ENCODE measurements at regions not wholly inside any gene's neighbourhood (a gene's known extent, or its start where the extent isn't known, plus 50 kb on each side); places are given as distances from the start of the nearest gene placed in this dataset.

DNA sequence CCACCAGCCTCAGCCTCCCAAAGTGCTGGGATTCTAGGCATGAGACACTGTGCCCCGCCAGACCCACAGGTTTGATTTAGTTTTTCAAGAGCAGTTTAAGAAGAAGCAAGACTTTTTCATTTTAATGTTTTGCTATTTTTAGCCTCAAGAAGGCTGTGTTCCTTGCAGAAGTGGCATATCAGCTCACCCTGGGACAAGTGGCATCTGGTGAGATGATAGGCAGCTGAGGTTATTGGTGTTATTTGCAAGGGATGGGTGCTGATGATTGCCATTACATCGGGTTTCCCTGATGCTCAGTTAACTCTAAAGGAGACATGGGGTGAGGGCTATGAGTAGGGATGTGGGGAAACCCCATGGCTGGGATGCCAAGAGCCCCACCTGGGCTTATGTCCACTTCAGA, 120.4 kb downstream of the MXRA5 start:
- TF ChIP-seq TAF1 (IDR thresholded peaks at IDR 0.05; ENCODE audit: low read depth) (no peak), MAX (IDR thresholded peaks at IDR 0.05) (no peak), EP300 (IDR thresholded peaks at IDR 0.05; ENCODE audit: borderline replicate concordance) (no peak), EGR1 (IDR thresholded peaks at IDR 0.05) (no peak), YY1 (IDR thresholded peaks at IDR 0.05; ENCODE audit: low read depth) (no peak), REST (IDR thresholded peaks at IDR 0.05; ENCODE audit: low read depth) (no peak), CREB1 (IDR thresholded peaks at IDR 0.05; ENCODE audit: low read depth) (no peak), FOXM1 (IDR thresholded peaks at IDR 0.05; ENCODE audit: borderline replicate concordance, low read depth) (no peak), CEBPB (IDR thresholded peaks at IDR 0.05) (no peak), TEAD4 (IDR thresholded peaks at IDR 0.05) (no peak), RAD21 (IDR thresholded peaks at IDR 0.05; ENCODE audit: low read depth) (no peak), NFIC (IDR thresholded peaks at IDR 0.05) (no peak), ZBTB7A (IDR thresholded peaks at IDR 0.05; ENCODE audit: low read depth) (no peak)
- TF ChIP-seq, protein P1, sequence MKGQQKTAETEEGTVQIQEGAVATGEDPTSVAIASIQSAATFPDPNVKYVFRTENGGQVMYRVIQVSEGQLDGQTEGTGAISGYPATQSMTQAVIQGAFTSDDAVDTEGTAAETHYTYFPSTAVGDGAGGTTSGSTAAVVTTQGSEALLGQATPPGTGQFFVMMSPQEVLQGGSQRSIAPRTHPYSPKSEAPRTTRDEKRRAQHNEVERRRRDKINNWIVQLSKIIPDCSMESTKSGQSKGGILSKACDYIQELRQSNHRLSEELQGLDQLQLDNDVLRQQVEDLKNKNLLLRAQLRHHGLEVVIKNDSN (IDR thresholded peaks at IDR 0.05): no peak

Measured in Ishikawa (cell line).